KMS-11 (cell line): ENCODE measurements at regions not wholly inside any gene's neighbourhood (a gene's known extent, or its start where the extent isn't known, plus 50 kb on each side); places are given as distances from the start of the nearest gene placed in this dataset.

ENCODE experiments used
- H2AFZ ChIP-seq: fragments of 200-600 bp; sonication (generic); 2 replicates; pipeline ENCODE4 v1.6.1; 2016; ENCODE audit warnings: antibody characterized with exemption, mixed run types, low read depth
- H3K27ac ChIP-seq: fragments of 200-600 bp; sonication (generic); 2 replicates; pipeline ENCODE4 v1.6.1; 2016; ENCODE audit warnings: mild to moderate bottlenecking, mixed run types
- H3K27me3 ChIP-seq: fragments of 200-600 bp; sonication (generic); 2 replicates; pipeline ENCODE4 v1.6.1; 2017; ENCODE audit warnings: mild to moderate bottlenecking, low read depth, mixed run types, moderate library complexity; ENCODE audit not compliant: insufficient read depth
- H3K36me3 ChIP-seq: fragments of 200-600 bp; sonication (generic); 2 replicates; pipeline ENCODE4 v1.6.1; 2017; ENCODE audit warnings: mild to moderate bottlenecking, mixed run types; ENCODE audit not compliant: insufficient read depth
- H3K4me1 ChIP-seq: fragments of 200-600 bp; sonication (generic); 2 replicates; pipeline ENCODE4 v1.6.1; 2016; ENCODE audit warnings: mild to moderate bottlenecking, low read depth, mixed run types; ENCODE audit not compliant: poor library complexity, severe bottlenecking
- H3K4me2 ChIP-seq: fragments of 200-600 bp; sonication (generic); 2 replicates; pipeline ENCODE4 v1.7.0; 2016; ENCODE audit warnings: mild to moderate bottlenecking, mixed run types
- H3K4me3 ChIP-seq: fragments of 200-600 bp; sonication (generic); IDR thresholded peaks from 2 replicates; pipeline ENCODE4 v1.6.1; 2017; ENCODE audit warnings: low read depth, low read length, mixed read lengths; ENCODE audit not compliant: insufficient read depth
- H3K79me2 ChIP-seq: fragments of 200-600 bp; sonication (generic); 2 replicates; pipeline ENCODE4 v1.6.1; 2016; ENCODE audit warnings: low read depth, mixed run types; ENCODE audit not compliant: insufficient read depth
- H3K9ac ChIP-seq: fragments of 200-600 bp; sonication (generic); 2 replicates; pipeline ENCODE4 v1.6.1; 2016; ENCODE audit warnings: mild to moderate bottlenecking, mixed run types
- H4K20me1 ChIP-seq: fragments of 200-600 bp; sonication (generic); 2 replicates; pipeline ENCODE4 v1.6.1; 2016; ENCODE audit warnings: mild to moderate bottlenecking, mixed run types; ENCODE audit not compliant: insufficient read depth
- CTCF ChIP-seq: fragments of 200-600 bp; sonication (generic); conservative IDR thresholded peaks from 2 replicates; pipeline ENCODE4 v1.6.1; 2017; ENCODE audit warnings: low read depth, mild to moderate bottlenecking, antibody characterized with exemption, low read length, moderate library complexity, mixed read lengths

GRCh38 chr14:26173581-26174110 is 424.2 kb downstream of the NOVA1 start:
- no peak overlapping the region for H3K4me2 ChIP-seq
- H4K20me1 ChIP-seq: no peaks in the 10 kb centered on the region
- H3K4me1 ChIP-seq: no peaks in the 10 kb centered on the region
- TF ChIP-seq CTCF: no peak
- H2AFZ ChIP-seq: no peak overlapping the region
- no peak overlapping the region for H3K9ac ChIP-seq
- H3K4me3 ChIP-seq: no peak overlapping the region
- no peaks in the 10 kb centered on the region for H3K36me3 ChIP-seq
- no peaks in the 10 kb centered on the region for H3K79me2 ChIP-seq
- no peak overlapping the region for H3K27ac ChIP-seq
- H3K27me3 ChIP-seq: no peaks in the 10 kb centered on the region

- Histone ChIP-seq H3K4me3 (no peak overlapping the region), H3K36me3 (no peaks in the 10 kb centered on the region), H2AFZ (no peak overlapping the region), H4K20me1 (no peaks in the 10 kb centered on the region), H3K79me2 (no peaks in the 10 kb centered on the region), H3K27ac (no peak overlapping the region), H3K9ac (no peak overlapping the region), H3K27me3 (no peaks in the 10 kb centered on the region), H3K4me1 (no peaks in the 10 kb centered on the region), H3K4me2 (no peak overlapping the region)
- TF ChIP-seq CTCF: no peak
These were observed 425.4 kb downstream of the NOVA1 start for GRCh38 chr14:26172396-26172795.

- H4K20me1 ChIP-seq: no peaks in the 10 kb centered on the region
- no peak overlapping the region for H3K9ac ChIP-seq
- no peak overlapping the region for H3K27ac ChIP-seq
- H3K36me3 ChIP-seq: no peaks in the 10 kb centered on the region
- no peaks in the 10 kb centered on the region for H3K4me1 ChIP-seq
- no peak overlapping the region for H3K4me2 ChIP-seq
- no peak overlapping the region for H3K4me3 ChIP-seq
- H3K79me2 ChIP-seq: no peaks in the 10 kb centered on the region
- no peak for TF ChIP-seq CTCF
- H2AFZ ChIP-seq: no peak overlapping the region
- no peaks in the 10 kb centered on the region for H3K27me3 ChIP-seq
These were observed 426.9 kb downstream of the NOVA1 start for GRCh38 chr14:26170885-26171284.

- H3K36me3 ChIP-seq: no peaks in the 10 kb centered on the region
- no peak overlapping the region for H3K4me3 ChIP-seq
- no peaks in the 10 kb centered on the region for H3K27me3 ChIP-seq
- TF ChIP-seq CTCF: peak; percentile 31; the same call in 1 of the 2 replicates
- H3K4me1 ChIP-seq: no peaks in the 10 kb centered on the region
- H3K9ac ChIP-seq: no peak overlapping the region
- H3K79me2 ChIP-seq: no peaks in the 10 kb centered on the region
- no peak overlapping the region for H2AFZ ChIP-seq
- H3K4me2 ChIP-seq: no peak overlapping the region
- H4K20me1 ChIP-seq: no peaks in the 10 kb centered on the region
- no peak overlapping the region for H3K27ac ChIP-seq
These were observed 434.1 kb downstream of the NOVA1 start for GRCh38 chr14:26163761-26164160.

- no peak for TF ChIP-seq CTCF
- Histone ChIP-seq H4K20me1 (no peaks in the 10 kb centered on the region), H3K27me3 (no peaks in the 10 kb centered on the region), H3K36me3 (no peaks in the 10 kb centered on the region), H3K4me1 (no peaks in the 10 kb centered on the region), H3K79me2 (no peaks in the 10 kb centered on the region), H3K27ac (no peak overlapping the region), H3K9ac (no peak overlapping the region), H3K4me3 (no peak overlapping the region), H2AFZ (no peak overlapping the region), H3K4me2 (no peak overlapping the region)
These were observed 440.3 kb downstream of the NOVA1 start for GRCh38 chr14:26157517-26157916.
